ENCODE measurements at regions not wholly inside any gene's neighbourhood (a gene's known extent, or its start where the extent isn't known, plus 50 kb on each side); places are given as distances from the start of the nearest gene placed in this dataset.

DNA sequence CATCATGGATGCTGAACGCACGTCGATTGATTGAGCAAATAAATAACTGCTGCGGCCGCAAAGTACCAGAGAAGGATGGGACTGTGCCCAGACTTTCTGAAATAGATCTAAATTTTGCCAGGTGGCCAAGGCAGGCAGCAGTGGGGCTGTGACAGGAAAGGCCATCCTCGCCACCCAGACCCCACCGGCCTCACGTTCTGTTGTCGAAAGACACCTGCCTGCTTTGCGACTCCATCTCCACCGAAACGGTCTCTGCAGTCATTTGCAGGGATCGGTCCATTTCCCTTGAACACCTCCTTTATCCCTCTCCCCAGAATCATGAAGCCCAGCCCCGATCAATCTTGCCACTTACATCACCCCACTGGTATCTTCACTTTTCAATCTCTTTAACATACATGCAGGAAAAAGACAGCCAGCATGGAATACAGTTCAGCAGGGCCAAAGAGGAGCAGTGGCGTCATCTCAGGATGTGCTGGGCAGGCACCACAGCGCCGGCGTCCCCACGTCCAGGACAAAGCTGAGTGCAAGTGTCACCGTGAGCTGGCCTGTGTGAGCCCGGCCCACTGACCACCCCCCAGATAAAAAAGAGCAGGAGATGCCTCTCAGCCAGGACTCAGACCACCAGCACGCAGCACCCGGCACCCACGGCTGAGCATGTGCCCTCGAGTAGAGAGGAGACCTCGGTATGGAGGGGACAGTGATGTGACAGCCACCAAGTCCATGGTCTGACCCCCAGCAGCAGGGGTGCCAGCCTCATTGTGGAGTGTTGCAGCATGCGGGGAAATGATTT lies 610.3 kb downstream of the TBC1D22A start:
- H3K4me3 ChIP-seq (replicated peaks; ENCODE audit: low read depth, low read length) = no peak overlapping the region
- TF ChIP-seq, protein P1, sequence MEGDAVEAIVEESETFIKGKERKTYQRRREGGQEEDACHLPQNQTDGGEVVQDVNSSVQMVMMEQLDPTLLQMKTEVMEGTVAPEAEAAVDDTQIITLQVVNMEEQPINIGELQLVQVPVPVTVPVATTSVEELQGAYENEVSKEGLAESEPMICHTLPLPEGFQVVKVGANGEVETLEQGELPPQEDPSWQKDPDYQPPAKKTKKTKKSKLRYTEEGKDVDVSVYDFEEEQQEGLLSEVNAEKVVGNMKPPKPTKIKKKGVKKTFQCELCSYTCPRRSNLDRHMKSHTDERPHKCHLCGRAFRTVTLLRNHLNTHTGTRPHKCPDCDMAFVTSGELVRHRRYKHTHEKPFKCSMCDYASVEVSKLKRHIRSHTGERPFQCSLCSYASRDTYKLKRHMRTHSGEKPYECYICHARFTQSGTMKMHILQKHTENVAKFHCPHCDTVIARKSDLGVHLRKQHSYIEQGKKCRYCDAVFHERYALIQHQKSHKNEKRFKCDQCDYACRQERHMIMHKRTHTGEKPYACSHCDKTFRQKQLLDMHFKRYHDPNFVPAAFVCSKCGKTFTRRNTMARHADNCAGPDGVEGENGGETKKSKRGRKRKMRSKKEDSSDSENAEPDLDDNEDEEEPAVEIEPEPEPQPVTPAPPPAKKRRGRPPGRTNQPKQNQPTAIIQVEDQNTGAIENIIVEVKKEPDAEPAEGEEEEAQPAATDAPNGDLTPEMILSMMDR (IDR thresholded peaks at IDR 0.05; ENCODE audit: insufficient read depth, low read length, poor library complexity, severe bottlenecking) = no peak
- H3K36me3 ChIP-seq (ENCODE audit: control insufficient read depth, insufficient read depth, low read length) = no peaks in the 10 kb centered on the region
- no peaks in the 10 kb centered on the region for H3K27me3 ChIP-seq (replicated peaks; ENCODE audit: control insufficient read depth, insufficient read depth, low read length)
- no peak for DNase-seq (ENCODE audit: extremely low read depth, insufficient read length)

DNA sequence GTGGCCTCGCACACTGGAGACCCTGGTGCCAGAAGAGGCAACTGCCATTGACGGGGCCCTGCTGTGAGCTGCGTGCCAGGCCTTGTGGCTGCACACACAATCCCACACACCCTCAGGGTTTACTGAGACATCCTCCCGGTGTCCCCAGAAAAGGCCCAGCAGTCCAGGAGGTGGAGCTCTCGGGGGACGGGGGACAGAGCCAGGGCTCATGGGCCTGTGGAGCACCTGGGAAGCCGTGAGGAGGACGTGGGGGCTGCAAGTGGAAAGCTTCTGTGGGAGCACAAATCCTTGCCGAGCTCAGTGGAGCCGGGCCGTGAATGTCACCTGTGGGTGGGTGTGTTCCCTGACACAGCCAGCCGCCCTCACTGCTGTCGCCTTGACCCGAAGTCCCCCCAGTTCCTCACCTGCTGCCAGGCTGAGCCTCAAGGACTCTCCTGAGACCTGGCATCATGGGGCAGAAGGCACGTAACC lies 609.7 kb downstream of the TBC1D22A start:
- Histone ChIP-seq H3K36me3 (ENCODE audit: control insufficient read depth, insufficient read depth, low read length) (no peaks in the 10 kb centered on the region), H3K4me3 (replicated peaks; ENCODE audit: low read depth, low read length) (no peak overlapping the region), H3K27me3 (replicated peaks; ENCODE audit: control insufficient read depth, insufficient read depth, low read length) (no peaks in the 10 kb centered on the region)
- TF ChIP-seq, protein P1 (IDR thresholded peaks at IDR 0.05; ENCODE audit: insufficient read depth, low read length, poor library complexity, severe bottlenecking) = no peak
- DNase-seq (ENCODE audit: extremely low read depth, insufficient read length) = no peak

DNA sequence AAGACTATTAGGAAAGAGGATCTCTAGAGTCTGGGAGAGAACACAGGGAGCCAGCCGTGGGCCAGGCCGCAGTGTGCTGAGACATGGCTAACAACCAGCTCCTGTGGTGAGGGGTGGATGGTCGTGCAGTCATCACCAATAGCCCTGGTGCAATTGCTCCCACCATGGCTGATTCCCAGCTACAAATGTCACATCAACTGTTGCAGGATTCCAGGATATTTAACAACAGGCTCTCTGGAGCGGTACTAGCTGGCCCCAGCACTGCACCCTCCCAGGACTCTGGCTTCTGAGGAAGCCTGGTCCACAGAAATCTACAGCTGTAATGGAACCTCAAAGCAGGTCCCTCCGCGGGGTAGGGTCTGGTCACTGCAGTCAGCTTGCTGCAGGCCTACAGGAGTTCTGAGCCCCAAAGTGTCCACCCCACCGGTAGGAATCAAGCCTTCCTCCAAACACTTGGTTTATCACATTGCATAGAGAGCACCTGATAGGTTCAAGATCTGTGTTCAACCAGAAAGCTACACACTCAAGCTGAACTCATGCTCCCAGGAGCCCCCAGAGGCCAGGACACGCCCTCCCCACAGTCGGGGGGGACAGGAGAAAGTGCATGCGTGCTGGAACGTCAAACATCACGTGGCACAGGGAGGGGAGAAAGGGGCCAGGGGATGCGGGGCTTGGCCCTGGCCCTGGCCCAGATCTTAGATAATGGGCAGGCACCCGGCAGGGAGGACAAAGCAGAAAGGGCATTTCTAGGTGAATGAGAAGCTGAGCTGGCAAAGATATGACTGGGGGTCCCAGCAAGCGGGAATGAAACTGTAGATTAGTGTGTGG lies 609.0 kb downstream of the TBC1D22A start:
- DNase-seq (ENCODE audit: extremely low read depth, insufficient read length) = no peak
- H3K4me3 ChIP-seq (replicated peaks; ENCODE audit: low read depth, low read length) = no peak overlapping the region
- no peaks in the 10 kb centered on the region for H3K36me3 ChIP-seq (ENCODE audit: control insufficient read depth, insufficient read depth, low read length)
- no peaks in the 10 kb centered on the region for H3K27me3 ChIP-seq (replicated peaks; ENCODE audit: control insufficient read depth, insufficient read depth, low read length)
- TF ChIP-seq, protein P1 (IDR thresholded peaks at IDR 0.05; ENCODE audit: insufficient read depth, low read length, poor library complexity, severe bottlenecking) = no peak

DNA sequence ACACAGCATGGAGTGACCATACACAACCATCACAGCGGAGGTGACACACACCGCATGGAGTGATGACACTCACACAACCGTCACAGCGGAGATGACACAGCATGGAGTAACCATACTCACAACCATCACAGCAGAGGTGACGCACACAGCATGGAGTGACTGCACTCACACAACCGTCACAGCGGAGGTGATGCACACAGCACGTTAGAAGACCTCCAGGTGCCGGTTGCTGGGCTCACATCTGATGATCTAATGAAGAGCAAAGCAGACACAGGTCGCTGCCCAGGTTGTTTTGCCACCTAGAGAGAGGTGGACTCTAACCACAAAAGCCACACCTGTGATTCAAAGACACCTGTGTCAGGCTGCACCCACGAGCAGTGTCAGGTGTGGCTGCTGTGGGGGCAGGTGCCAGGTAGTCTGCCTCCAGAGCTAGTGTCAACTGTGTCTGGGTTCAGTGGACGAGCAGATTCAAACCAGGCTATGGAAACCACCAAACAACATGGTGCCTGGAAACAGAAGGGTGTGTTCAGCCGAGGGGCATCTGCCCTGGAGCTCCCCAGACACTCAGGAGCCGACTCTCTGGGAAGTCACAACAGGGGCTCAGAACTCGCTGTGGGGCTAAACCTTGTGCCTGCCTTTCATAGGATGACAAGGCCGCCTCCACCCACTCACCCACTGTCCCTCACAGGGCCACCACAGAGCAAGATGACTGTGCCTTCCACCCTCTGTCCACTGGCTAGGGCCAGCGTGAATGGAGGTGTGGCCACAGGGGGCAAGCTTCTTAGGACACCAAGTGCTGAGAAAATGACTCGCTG lies 608.2 kb downstream of the TBC1D22A start:
- Histone ChIP-seq H3K36me3 (ENCODE audit: control insufficient read depth, insufficient read depth, low read length) (no peaks in the 10 kb centered on the region), H3K27me3 (replicated peaks; ENCODE audit: control insufficient read depth, insufficient read depth, low read length) (no peaks in the 10 kb centered on the region), H3K4me3 (replicated peaks; ENCODE audit: low read depth, low read length) (no peak overlapping the region)
- TF ChIP-seq, protein P1 (IDR thresholded peaks at IDR 0.05; ENCODE audit: insufficient read depth, low read length, poor library complexity, severe bottlenecking) = no peak
- no peak for DNase-seq (ENCODE audit: extremely low read depth, insufficient read length)

DNA sequence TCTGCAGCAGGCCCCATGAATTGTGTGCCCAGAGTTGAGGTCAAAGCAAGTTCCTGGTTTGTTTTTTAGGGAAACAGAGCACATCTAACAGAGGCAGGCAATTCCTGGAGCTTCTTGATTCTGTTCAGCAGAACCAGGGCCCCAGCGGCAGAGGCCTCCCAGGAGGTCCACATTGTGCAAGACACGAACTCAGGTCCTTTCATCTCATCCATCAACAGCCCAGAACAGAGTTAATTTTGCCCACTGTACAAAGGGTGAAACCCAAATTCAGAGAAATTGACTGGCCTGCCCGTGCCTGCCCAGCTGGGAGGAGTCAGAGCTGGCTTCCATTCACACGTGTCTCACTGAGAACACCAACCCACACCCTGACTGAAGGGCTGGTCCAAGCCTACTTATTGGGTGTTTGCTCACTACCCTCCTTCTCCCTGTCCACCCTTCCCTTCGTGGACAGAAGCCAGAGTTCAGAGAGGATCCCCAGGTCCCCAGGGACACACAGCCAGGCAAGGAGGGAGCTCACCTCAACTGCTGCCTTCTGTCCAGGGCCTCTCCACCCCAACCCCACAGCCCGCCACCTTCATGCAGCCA lies 607.1 kb downstream of the TBC1D22A start:
- H3K27me3 ChIP-seq (replicated peaks; ENCODE audit: control insufficient read depth, insufficient read depth, low read length) = no peaks in the 10 kb centered on the region
- H3K36me3 ChIP-seq (ENCODE audit: control insufficient read depth, insufficient read depth, low read length) = no peaks in the 10 kb centered on the region
- TF ChIP-seq, protein P1 (IDR thresholded peaks at IDR 0.05; ENCODE audit: insufficient read depth, low read length, poor library complexity, severe bottlenecking) = no peak
- H3K4me3 ChIP-seq (replicated peaks; ENCODE audit: low read depth, low read length) = no peak overlapping the region
- no peak for DNase-seq (ENCODE audit: extremely low read depth, insufficient read length)
